Ascending aorta (tissue), 2 donors: ENCODE measurements at regions not wholly inside any gene's neighbourhood (a gene's known extent, or its start where the extent isn't known, plus 50 kb on each side); places are given as distances from the start of the nearest gene placed in this dataset.

Experiments
- DNase-seq, 2 donors: peaks; one replicate each; pipeline ENCODE4 v3.0.0-alpha.2; 2019; ENCODE audit warnings: low spot score in 2 of 2
- H3K27ac ChIP-seq, 2 donors: fragments of 200-600 bp; sonication (generic); one replicate each; pipeline ENCODE4 v1.5.1; 2016 to 2017; ENCODE audit warnings: mild to moderate bottlenecking in 1 of 2
- H3K27me3 ChIP-seq: fragments of 200-600 bp; sonication (generic); one replicate; pipeline ENCODE4 v1.5.1; 2017
- H3K36me3 ChIP-seq, 2 donors: fragments of 200-600 bp; sonication (generic); one replicate each; pipeline ENCODE4 v1.5.1; 2016
- H3K4me1 ChIP-seq, 2 donors: fragments of 200-600 bp; sonication (generic); one replicate each; pipeline ENCODE4 v1.5.1; 2016 to 2017; ENCODE audit warnings: mild to moderate bottlenecking in 1 of 2
- H3K4me3 ChIP-seq, 2 donors: fragments of 200-600 bp; sonication (generic); one replicate each; pipeline ENCODE4 v1.5.1; 2016 to 2017; ENCODE audit warnings: mild to moderate bottlenecking in 1 of 2
- H3K9me3 ChIP-seq, 2 donors: fragments of 200-600 bp; sonication (generic); one replicate each; pipeline ENCODE4 v1.5.1; 2016
- CTCF ChIP-seq, 3 experiments: fragments of 200-600 bp in 2 of 3; fragments of 450-650 bp in 1 of 3; sonication (generic) in 2 of 3; IDR thresholded peaks; one replicate each; pipeline ENCODE4 v1.5.1; 2016 to 2019; ENCODE audit warnings: antibody characterized with exemption in 3 of 3, mild to moderate bottlenecking in 1 of 3, moderate library complexity in 1 of 3
- intact Hi-C: fragments of 100-400 bp; cut with DNase I; formaldehyde crosslinking; loops from one replicate; pipeline ENCODE4 v1.15.1; 2023

GRCh38 chr5:117671551-117671950 lies 1096.9 kb upstream of the SEMA6A start:
- H3K4me1 ChIP-seq, result no peaks in the 10 kb centered on the region
- intact Hi-C loops, result no loop called here
- TF ChIP-seq CTCF (IDR thresholded peaks at IDR 0.05), result no peak
- H3K4me3 ChIP-seq, result no peak overlapping the region
- no peak for DNase-seq
- no peaks in the 10 kb centered on the region for H3K9me3 ChIP-seq
- H3K27me3 ChIP-seq, result no peaks in the 10 kb centered on the region
- H3K27ac ChIP-seq, result no peak overlapping the region
- H3K36me3 ChIP-seq, result no peaks in the 10 kb centered on the region

GRCh38 chr5:117667105-117667504 lies 1092.5 kb upstream of the SEMA6A start:
- no peak overlapping the region for H3K27ac ChIP-seq
- no peaks in the 10 kb centered on the region for H3K27me3 ChIP-seq
- no peak overlapping the region for H3K4me3 ChIP-seq
- no peaks in the 10 kb centered on the region for H3K4me1 ChIP-seq
- H3K9me3 ChIP-seq, result no peaks in the 10 kb centered on the region
- DNase-seq, result no peak
- TF ChIP-seq CTCF (IDR thresholded peaks at IDR 0.05), result no peak
- no peaks in the 10 kb centered on the region for H3K36me3 ChIP-seq
- intact Hi-C loops, result no loop called here

GRCh38 chr5:117665121-117665520 lies 1090.5 kb upstream of the SEMA6A start:
- no peak for DNase-seq
- no peaks in the 10 kb centered on the region for H3K36me3 ChIP-seq
- H3K4me1 ChIP-seq, result no peaks in the 10 kb centered on the region
- no peak for TF ChIP-seq CTCF (IDR thresholded peaks at IDR 0.05)
- no peaks in the 10 kb centered on the region for H3K9me3 ChIP-seq
- intact Hi-C loops, result no loop called here
- no peak overlapping the region for H3K27ac ChIP-seq
- no peaks in the 10 kb centered on the region for H3K27me3 ChIP-seq
- H3K4me3 ChIP-seq, result no peak overlapping the region

GRCh38 chr5:117662361-117662760 lies 1087.7 kb upstream of the SEMA6A start:
- Histone ChIP-seq H3K4me3 (no peak overlapping the region), H3K27me3 (no peaks in the 10 kb centered on the region), H3K4me1 (no peaks in the 10 kb centered on the region), H3K36me3 (no peaks in the 10 kb centered on the region), H3K9me3 (no peaks in the 10 kb centered on the region), H3K27ac (no peak overlapping the region)
- no peak for DNase-seq
- intact Hi-C loops, result no loop called here
- no peak for TF ChIP-seq CTCF (IDR thresholded peaks at IDR 0.05)

GRCh38 chr5:117657541-117657940 lies 1082.9 kb upstream of the SEMA6A start:
- no peak for TF ChIP-seq CTCF (IDR thresholded peaks at IDR 0.05)
- no peaks in the 10 kb centered on the region for H3K4me1 ChIP-seq
- H3K27me3 ChIP-seq, result no peaks in the 10 kb centered on the region
- H3K27ac ChIP-seq, result no peak overlapping the region
- no peaks in the 10 kb centered on the region for H3K9me3 ChIP-seq
- H3K36me3 ChIP-seq, result no peaks in the 10 kb centered on the region
- H3K4me3 ChIP-seq, result no peak overlapping the region
- no peak for DNase-seq
- intact Hi-C loops, result no loop called here

- Histone ChIP-seq H3K27ac (no peak overlapping the region), H3K4me3 (no peak overlapping the region), H3K4me1 (no peaks in the 10 kb centered on the region), H3K36me3 (no peaks in the 10 kb centered on the region), H3K9me3 (no peaks in the 10 kb centered on the region), H3K27me3 (no peaks in the 10 kb centered on the region)
- TF ChIP-seq CTCF (IDR thresholded peaks at IDR 0.05), result no peak
- intact Hi-C loops, result no loop called here
- DNase-seq, result no peak
Observed at GRCh38 chr5:117652958-117653280, 1078.3 kb upstream of the SEMA6A start.
